Cardiac muscle cell (in vitro differentiated cells and primary cell): ENCODE measurements at regions not wholly inside any gene's neighbourhood (a gene's known extent, or its start where the extent isn't known, plus 50 kb on each side); places are given as distances from the start of the nearest gene placed in this dataset.

Experiments
- DNase-seq, 2 donors: peaks; one replicate each; pipeline versions ENCODE4 v3.0.0 to v3.0.0-alpha.2; 2010 to 2017; ENCODE audit warnings: low read depth in 1 of 2, low spot score in 1 of 2
- H3K27ac ChIP-seq: fragments of 200-600 bp; sonication (generic); 2 replicates; pipeline ENCODE4 v1.5.1; 2016
- H3K27me3 ChIP-seq: fragments of 200-600 bp; sonication (generic); 2 replicates; pipeline ENCODE4 v1.6.0; 2016; ENCODE audit warnings: control low read depth
- H3K36me3 ChIP-seq: fragments of 200-600 bp; sonication (generic); 2 replicates; pipeline ENCODE4 v1.5.1; 2016; ENCODE audit warnings: control low read depth
- H3K4me1 ChIP-seq: fragments of 200-600 bp; sonication (generic); 2 replicates; pipeline ENCODE4 v1.8.1; 2017; ENCODE audit warnings: low read depth, mild to moderate bottlenecking, mixed run types
- H3K4me3 ChIP-seq: fragments of 200-600 bp; sonication (generic); 2 replicates; pipeline ENCODE4 v1.5.1; 2016; ENCODE audit warnings: mild to moderate bottlenecking
- H3K9me3 ChIP-seq: fragments of 200-600 bp; sonication (generic); 2 replicates; pipeline ENCODE4 v1.5.1; 2017; ENCODE audit warnings: low read depth, mild to moderate bottlenecking, control low read depth
- CTCF ChIP-seq: IDR thresholded peaks from 2 replicates; pipeline ENCODE4 v1.5.1; 2012; ENCODE audit warnings: low read depth, mild to moderate bottlenecking, low read length

GRCh38 chr7:65317372-65317771 lies 56.3 kb upstream of the ZNF92 start:
- TF ChIP-seq CTCF = no peak
- no peak overlapping the region for H3K4me3 ChIP-seq
- no peaks in the 10 kb centered on the region for H3K27me3 ChIP-seq
- H3K27ac ChIP-seq = no peak overlapping the region
- no peaks in the 10 kb centered on the region for H3K36me3 ChIP-seq
- no peaks in the 10 kb centered on the region for H3K4me1 ChIP-seq
- no peaks in the 10 kb centered on the region for H3K9me3 ChIP-seq
- DNase-seq = no peak

- no peaks in the 10 kb centered on the region for H3K9me3 ChIP-seq
- TF ChIP-seq CTCF = no peak
- no peaks in the 10 kb centered on the region for H3K36me3 ChIP-seq
- H3K4me3 ChIP-seq = no peak overlapping the region
- H3K27ac ChIP-seq = no peak overlapping the region
- H3K27me3 ChIP-seq = no peaks in the 10 kb centered on the region
- DNase-seq = no peak
- H3K4me1 ChIP-seq = no peaks in the 10 kb centered on the region
Observed at GRCh38 chr7:65310761-65311160, 62.9 kb upstream of the ZNF92 start.

- Histone ChIP-seq H3K27ac (no peak overlapping the region), H3K4me3 (no peak overlapping the region), H3K36me3 (no peaks in the 10 kb centered on the region), H3K9me3 (no peaks in the 10 kb centered on the region), H3K27me3 (no peaks in the 10 kb centered on the region), H3K4me1 (no peaks in the 10 kb centered on the region)
- TF ChIP-seq CTCF = no peak
- no peak for DNase-seq
Observed at GRCh38 chr7:65308300-65308678, 65.4 kb upstream of the ZNF92 start.

- H3K4me3 ChIP-seq = no peak overlapping the region
- no peaks in the 10 kb centered on the region for H3K36me3 ChIP-seq
- no peak overlapping the region for H3K27ac ChIP-seq
- no peaks in the 10 kb centered on the region for H3K27me3 ChIP-seq
- DNase-seq = peak; percentile 61 to 64
- peak; percentile 54 for TF ChIP-seq CTCF
- H3K9me3 ChIP-seq = no peaks in the 10 kb centered on the region
- H3K4me1 ChIP-seq = no peaks in the 10 kb centered on the region
Observed at GRCh38 chr7:65307651-65308299, 65.9 kb upstream of the ZNF92 start.

GRCh38 chr7:65304175-65304574 lies 69.5 kb upstream of the ZNF92 start:
- H3K9me3 ChIP-seq = no peaks in the 10 kb centered on the region
- H3K36me3 ChIP-seq = no peaks in the 10 kb centered on the region
- no peak for DNase-seq
- no peak overlapping the region for H3K4me3 ChIP-seq
- no peak overlapping the region for H3K27ac ChIP-seq
- H3K27me3 ChIP-seq = no peaks in the 10 kb centered on the region
- H3K4me1 ChIP-seq = no peaks in the 10 kb centered on the region
- no peak for TF ChIP-seq CTCF
